ENCODE measurements at regions not wholly inside any gene's neighbourhood (a gene's known extent, or its start where the extent isn't known, plus 50 kb on each side); places are given as distances from the start of the nearest gene placed in this dataset.

GRCh38 chr11:134623711-134624110, 211.7 kb upstream of the B3GAT1 start:
- TF ChIP-seq, protein P1, sequence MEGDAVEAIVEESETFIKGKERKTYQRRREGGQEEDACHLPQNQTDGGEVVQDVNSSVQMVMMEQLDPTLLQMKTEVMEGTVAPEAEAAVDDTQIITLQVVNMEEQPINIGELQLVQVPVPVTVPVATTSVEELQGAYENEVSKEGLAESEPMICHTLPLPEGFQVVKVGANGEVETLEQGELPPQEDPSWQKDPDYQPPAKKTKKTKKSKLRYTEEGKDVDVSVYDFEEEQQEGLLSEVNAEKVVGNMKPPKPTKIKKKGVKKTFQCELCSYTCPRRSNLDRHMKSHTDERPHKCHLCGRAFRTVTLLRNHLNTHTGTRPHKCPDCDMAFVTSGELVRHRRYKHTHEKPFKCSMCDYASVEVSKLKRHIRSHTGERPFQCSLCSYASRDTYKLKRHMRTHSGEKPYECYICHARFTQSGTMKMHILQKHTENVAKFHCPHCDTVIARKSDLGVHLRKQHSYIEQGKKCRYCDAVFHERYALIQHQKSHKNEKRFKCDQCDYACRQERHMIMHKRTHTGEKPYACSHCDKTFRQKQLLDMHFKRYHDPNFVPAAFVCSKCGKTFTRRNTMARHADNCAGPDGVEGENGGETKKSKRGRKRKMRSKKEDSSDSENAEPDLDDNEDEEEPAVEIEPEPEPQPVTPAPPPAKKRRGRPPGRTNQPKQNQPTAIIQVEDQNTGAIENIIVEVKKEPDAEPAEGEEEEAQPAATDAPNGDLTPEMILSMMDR (IDR thresholded peaks at IDR 0.05) = no peak
- no peak for TF ChIP-seq POLR2A (IDR thresholded peaks at IDR 0.05)

All from heart left ventricle (tissue), 13 donors.